GM12878 (cell line): ENCODE measurements at regions not wholly inside any gene's neighbourhood (a gene's known extent, or its start where the extent isn't known, plus 50 kb on each side); places are given as distances from the start of the nearest gene placed in this dataset.

ENCODE experiments used
- ATAC-seq: fragments of 200-7000 bp; cut with Tn5 transposase; 3 replicates; pipeline ENCODE4 v1.9.1; 2020; ENCODE audit warnings: mild to moderate bottlenecking, moderate library complexity
- BruUV-seq: library from RNA; stranded (reverse); fragments of 400-500 nt; replicated peaks from 2 replicates; lab custom pipeline; 2021; lab: Mats Ljungman, UMichigan
- CTCF ChIA-PET: fragments of 300-600 bp; sonication (Branson Sonifier 250); formaldehyde crosslinking; extraction: SDS; loops from one replicate; lab custom pipeline; 2021; ENCODE audit warnings: inconsistent platforms; lab: Yijun Ruan, JAX
- POLR2A ChIA-PET: fragments of 350-600 bp; formaldehyde crosslinking; extraction: SDS; loops from one replicate; lab custom pipeline; 2021; ENCODE audit warnings: inconsistent platforms; lab: Charles Lee
- RAD21 ChIA-PET: fragments of 300-600 bp; sonication (Branson Sonifier 250); formaldehyde crosslinking; loops from one replicate; lab custom pipeline; 2023; ENCODE audit warnings: antibody characterized with exemption; ENCODE audit not compliant: unreplicated experiment; lab: Charles Lee
- SMC1A ChIA-PET: fragments of 300-600 bp; sonication (Branson Sonifier 250); formaldehyde crosslinking; loops from one replicate; lab custom pipeline; 2023; ENCODE audit not compliant: unreplicated experiment, uncharacterized antibody; lab: Charles Lee
- DNase-seq: peaks from one replicate; pipeline ENCODE4 v3.0.0-alpha.2; 2011; ENCODE audit warnings: low read depth, low spot score
- FAIRE-seq: peaks from 3 replicates; lab custom pipeline; 2011; peaks lifted over from hg19 to GRCh38; lab: Jason Lieb, UNC
- H2AFZ ChIP-seq: 2 replicates; pipeline ENCODE4 v1.6.0; 2011; ENCODE audit warnings: low read depth, low read length, control low read depth; ENCODE audit not compliant: control insufficient read depth
- H3K27ac ChIP-seq: 2 replicates; pipeline ENCODE4 v1.5.1; 2011; ENCODE audit warnings: control low read depth; ENCODE audit not compliant: control insufficient read depth, insufficient read depth
- H3K27me3 ChIP-seq, 2 experiments: replicated peaks in 1 of 2; 2 replicates each; pipeline versions ENCODE4 v1.6.0 to v1.6.1; 2011; ENCODE audit warnings: low read length in 1 of 2; ENCODE audit not compliant: control insufficient read depth in 2 of 2, insufficient read depth in 2 of 2
- H3K36me3 ChIP-seq, 2 experiments: 2 replicates each; pipeline ENCODE4 v1.5.1; 2011; ENCODE audit warnings: low read length in 1 of 2; ENCODE audit not compliant: control insufficient read depth in 2 of 2, insufficient read depth in 2 of 2
- H3K4me1 ChIP-seq: 2 replicates; pipeline ENCODE4 v1.6.1; 2011; ENCODE audit warnings: mild to moderate bottlenecking, low read length, moderate library complexity, mixed read lengths; ENCODE audit not compliant: control insufficient read depth, insufficient read depth
- H3K4me2 ChIP-seq: 2 replicates; pipeline ENCODE4 v1.6.0; 2011; ENCODE audit warnings: control low read depth; ENCODE audit not compliant: control insufficient read depth, insufficient read depth
- H3K4me3 ChIP-seq: fragments of 200-600 bp; sonication (generic); 2 replicates; pipeline ENCODE4 v1.5.1; 2016
- H3K79me2 ChIP-seq: 2 replicates; pipeline ENCODE4 v1.6.0; 2011; ENCODE audit warnings: low read length; ENCODE audit not compliant: control insufficient read depth, insufficient read depth
- H3K9ac ChIP-seq: 2 replicates; pipeline ENCODE4 v1.8.0; 2011; ENCODE audit warnings: low read length, control low read depth, mixed read lengths; ENCODE audit not compliant: control insufficient read depth, insufficient read depth
- H3K9me3 ChIP-seq: replicated peaks from 3 replicates; pipeline ENCODE4 v1.5.1; 2011; ENCODE audit warnings: mild to moderate bottlenecking, low read length; ENCODE audit not compliant: control insufficient read depth, insufficient read depth
- H4K20me1 ChIP-seq: 2 replicates; pipeline ENCODE4 v1.6.0; 2011; ENCODE audit not compliant: control insufficient read depth, insufficient read depth
- HCFC1 ChIP-seq: fragments of 150-350 bp; IDR thresholded peaks from 2 replicates; pipeline ENCODE4 v1.6.1; 2014; ENCODE audit warnings: low read length
- NFYA ChIP-seq: IDR thresholded peaks from 2 replicates; pipeline ENCODE4 v1.6.1; 2011; ENCODE audit warnings: low read depth, mild to moderate bottlenecking, low read length, improper control_type of control experiment, borderline replicate concordance
- YBX1 ChIP-seq: fragments of 450-650 bp; IDR thresholded peaks from 2 replicates; pipeline ENCODE4 v1.6.1; 2016; ENCODE audit warnings: antibody characterized with exemption
- WGBS: methylation state at CpG from one replicate; pipeline ENCODE4 v1.1.6; 2016; ENCODE audit warnings: low lambda C conversion rate; ENCODE audit not compliant: insufficient replicate concordance, insufficient coverage; ENCODE audit errors: missing lambda C conversion rate; 5-methylcytosine and 5-hydroxymethylcytosine counted together
- in situ Hi-C: fragments of 300-500 bp; cut with MboI; formaldehyde crosslinking; loops from 9 replicates; pipeline ENCODE4 v1.14.3; 2018; ENCODE audit warnings: mixed read lengths
- intact Hi-C: fragments of 100-400 bp; cut with micrococcal nuclease; formaldehyde crosslinking; loops from one replicate; pipeline ENCODE4 v1.14.2; 2022; ENCODE audit not compliant: unreplicated experiment
- TF ChIP-seq, protein P1 (sequence below), 3 experiments: IDR thresholded peaks in 2 of 3; conservative IDR thresholded peaks in 1 of 3; 2 replicates each; pipeline ENCODE4 v1.5.1; 2011; ENCODE audit warnings: low read depth in 3 of 3, low read length in 3 of 3, mild to moderate bottlenecking in 3 of 3, control low read depth in 2 of 3, moderate library complexity in 2 of 3, inconsistent platforms in 1 of 3, mixed read lengths in 1 of 3; ENCODE audit not compliant: control insufficient read depth in 2 of 3, insufficient read depth in 1 of 3; ENCODE audit errors: extremely low read depth in 1 of 3
- TF ChIP-seq, protein P2 (sequence below): IDR thresholded peaks from 2 replicates; pipeline ENCODE4 v1.6.1; 2012; ENCODE audit warnings: low read depth, low read length, improper control_type of control experiment
- TF ChIP-seq, protein P3 (sequence below): fragments of 150-350 bp; IDR thresholded peaks from 2 replicates; pipeline ENCODE4 v1.6.1; 2016; ENCODE audit warnings: low read depth, low read length
- TF ChIP-seq, protein P4 (sequence below): fragments of 450-650 bp; IDR thresholded peaks from 2 replicates; pipeline ENCODE4 v1.6.1; 2017; ENCODE audit warnings: mild to moderate bottlenecking, moderate library complexity
- TF ChIP-seq, protein P5 (sequence below): IDR thresholded peaks from 2 replicates; pipeline ENCODE4 v1.6.1; 2011; ENCODE audit warnings: mild to moderate bottlenecking, low read depth, low read length, moderate library complexity; ENCODE audit not compliant: insufficient replicate concordance

DNA sequence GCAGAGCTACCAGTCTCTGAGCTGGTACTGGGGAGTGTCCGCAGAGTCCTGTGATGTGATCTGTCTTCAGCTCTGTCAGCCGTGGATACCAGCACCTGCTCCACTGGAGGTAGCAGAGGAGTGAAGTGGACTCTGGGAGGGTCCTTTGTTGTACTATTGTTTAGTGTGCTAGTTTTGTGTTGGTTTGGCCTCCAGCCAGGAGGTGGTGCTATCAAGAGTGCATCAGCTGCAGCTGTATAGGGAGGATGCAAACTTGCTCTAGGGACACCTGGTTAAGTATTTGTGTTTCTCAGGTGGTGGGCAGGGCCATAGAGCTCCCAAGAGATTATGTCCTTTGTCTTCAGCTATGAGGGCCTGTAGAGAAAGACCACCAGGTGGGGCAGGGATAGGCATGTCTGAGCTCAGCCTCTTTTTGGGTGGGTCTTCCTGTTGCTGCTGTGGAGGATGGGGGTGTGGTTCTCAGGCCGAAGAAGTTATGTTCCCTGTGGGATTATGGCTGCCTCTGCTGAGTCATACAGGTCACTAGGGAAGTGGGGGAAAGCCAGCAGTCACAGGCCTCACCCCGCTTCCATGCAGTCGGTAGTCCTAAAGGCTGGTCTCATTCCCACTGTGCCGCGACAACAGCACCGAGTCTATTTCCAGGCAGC is 443.2 kb upstream of the TBL1XR1 start:
- Histone ChIP-seq H3K9ac (no peak overlapping the region), H4K20me1 (no peaks in the 10 kb centered on the region), H3K4me3 (no peak overlapping the region), H3K27ac (no peak overlapping the region), H3K4me1 (no peaks in the 10 kb centered on the region), H3K27me3 (no peaks in the 10 kb centered on the region), H3K36me3 (no peaks in the 10 kb centered on the region), H3K9me3 (no peaks in the 10 kb centered on the region), H3K79me2 (no peaks in the 10 kb centered on the region), H3K4me2 (no peak overlapping the region), H2AFZ (no peak overlapping the region)
- WGBS: 51% methylated on average over 8 of the region's 8 CpGs
- ChIA-PET SMC1A (no interaction called here), POLR2A (no interaction called here), CTCF (interaction anchor here (0.6 kb wide), 1 partner anchor 1136 kb away, joined by 3 read pairs; no protein-coding TSS in a partner anchor), RAD21 (no interaction called here)
- in situ Hi-C loops: no loop called here
- ATAC-seq: no peak
- intact Hi-C loops: no loop called here
- no peak for FAIRE-seq
- no TSS peak for BruUV-seq
- DNase-seq: no peak
- TF ChIP-seq NFYA (no peak), HCFC1 (no peak), YBX1 (no peak)
- TF ChIP-seq, protein P1, sequence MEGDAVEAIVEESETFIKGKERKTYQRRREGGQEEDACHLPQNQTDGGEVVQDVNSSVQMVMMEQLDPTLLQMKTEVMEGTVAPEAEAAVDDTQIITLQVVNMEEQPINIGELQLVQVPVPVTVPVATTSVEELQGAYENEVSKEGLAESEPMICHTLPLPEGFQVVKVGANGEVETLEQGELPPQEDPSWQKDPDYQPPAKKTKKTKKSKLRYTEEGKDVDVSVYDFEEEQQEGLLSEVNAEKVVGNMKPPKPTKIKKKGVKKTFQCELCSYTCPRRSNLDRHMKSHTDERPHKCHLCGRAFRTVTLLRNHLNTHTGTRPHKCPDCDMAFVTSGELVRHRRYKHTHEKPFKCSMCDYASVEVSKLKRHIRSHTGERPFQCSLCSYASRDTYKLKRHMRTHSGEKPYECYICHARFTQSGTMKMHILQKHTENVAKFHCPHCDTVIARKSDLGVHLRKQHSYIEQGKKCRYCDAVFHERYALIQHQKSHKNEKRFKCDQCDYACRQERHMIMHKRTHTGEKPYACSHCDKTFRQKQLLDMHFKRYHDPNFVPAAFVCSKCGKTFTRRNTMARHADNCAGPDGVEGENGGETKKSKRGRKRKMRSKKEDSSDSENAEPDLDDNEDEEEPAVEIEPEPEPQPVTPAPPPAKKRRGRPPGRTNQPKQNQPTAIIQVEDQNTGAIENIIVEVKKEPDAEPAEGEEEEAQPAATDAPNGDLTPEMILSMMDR (IDR thresholded peaks at IDR 0.05 in 2 of 3, conservative IDR thresholded peaks at IDR 0.05 in 1 of 3; ENCODE audit: control insufficient read depth in 2 of 3, extremely low read depth in 1 of 3, insufficient read depth in 1 of 3, low read depth in 3 of 3, low read length in 3 of 3): no peak
- TF ChIP-seq, protein P2, sequence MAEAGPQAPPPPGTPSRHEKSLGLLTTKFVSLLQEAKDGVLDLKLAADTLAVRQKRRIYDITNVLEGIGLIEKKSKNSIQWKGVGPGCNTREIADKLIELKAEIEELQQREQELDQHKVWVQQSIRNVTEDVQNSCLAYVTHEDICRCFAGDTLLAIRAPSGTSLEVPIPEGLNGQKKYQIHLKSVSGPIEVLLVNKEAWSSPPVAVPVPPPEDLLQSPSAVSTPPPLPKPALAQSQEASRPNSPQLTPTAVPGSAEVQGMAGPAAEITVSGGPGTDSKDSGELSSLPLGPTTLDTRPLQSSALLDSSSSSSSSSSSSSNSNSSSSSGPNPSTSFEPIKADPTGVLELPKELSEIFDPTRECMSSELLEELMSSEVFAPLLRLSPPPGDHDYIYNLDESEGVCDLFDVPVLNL: no peak
- TF ChIP-seq, protein P3, sequence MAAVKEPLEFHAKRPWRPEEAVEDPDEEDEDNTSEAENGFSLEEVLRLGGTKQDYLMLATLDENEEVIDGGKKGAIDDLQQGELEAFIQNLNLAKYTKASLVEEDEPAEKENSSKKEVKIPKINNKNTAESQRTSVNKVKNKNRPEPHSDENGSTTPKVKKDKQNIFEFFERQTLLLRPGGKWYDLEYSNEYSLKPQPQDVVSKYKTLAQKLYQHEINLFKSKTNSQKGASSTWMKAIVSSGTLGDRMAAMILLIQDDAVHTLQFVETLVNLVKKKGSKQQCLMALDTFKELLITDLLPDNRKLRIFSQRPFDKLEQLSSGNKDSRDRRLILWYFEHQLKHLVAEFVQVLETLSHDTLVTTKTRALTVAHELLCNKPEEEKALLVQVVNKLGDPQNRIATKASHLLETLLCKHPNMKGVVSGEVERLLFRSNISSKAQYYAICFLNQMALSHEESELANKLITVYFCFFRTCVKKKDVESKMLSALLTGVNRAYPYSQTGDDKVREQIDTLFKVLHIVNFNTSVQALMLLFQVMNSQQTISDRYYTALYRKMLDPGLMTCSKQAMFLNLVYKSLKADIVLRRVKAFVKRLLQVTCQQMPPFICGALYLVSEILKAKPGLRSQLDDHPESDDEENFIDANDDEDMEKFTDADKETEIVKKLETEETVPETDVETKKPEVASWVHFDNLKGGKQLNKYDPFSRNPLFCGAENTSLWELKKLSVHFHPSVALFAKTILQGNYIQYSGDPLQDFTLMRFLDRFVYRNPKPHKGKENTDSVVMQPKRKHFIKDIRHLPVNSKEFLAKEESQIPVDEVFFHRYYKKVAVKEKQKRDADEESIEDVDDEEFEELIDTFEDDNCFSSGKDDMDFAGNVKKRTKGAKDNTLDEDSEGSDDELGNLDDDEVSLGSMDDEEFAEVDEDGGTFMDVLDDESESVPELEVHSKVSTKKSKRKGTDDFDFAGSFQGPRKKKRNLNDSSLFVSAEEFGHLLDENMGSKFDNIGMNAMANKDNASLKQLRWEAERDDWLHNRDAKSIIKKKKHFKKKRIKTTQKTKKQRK: no peak
- TF ChIP-seq, protein P4, sequence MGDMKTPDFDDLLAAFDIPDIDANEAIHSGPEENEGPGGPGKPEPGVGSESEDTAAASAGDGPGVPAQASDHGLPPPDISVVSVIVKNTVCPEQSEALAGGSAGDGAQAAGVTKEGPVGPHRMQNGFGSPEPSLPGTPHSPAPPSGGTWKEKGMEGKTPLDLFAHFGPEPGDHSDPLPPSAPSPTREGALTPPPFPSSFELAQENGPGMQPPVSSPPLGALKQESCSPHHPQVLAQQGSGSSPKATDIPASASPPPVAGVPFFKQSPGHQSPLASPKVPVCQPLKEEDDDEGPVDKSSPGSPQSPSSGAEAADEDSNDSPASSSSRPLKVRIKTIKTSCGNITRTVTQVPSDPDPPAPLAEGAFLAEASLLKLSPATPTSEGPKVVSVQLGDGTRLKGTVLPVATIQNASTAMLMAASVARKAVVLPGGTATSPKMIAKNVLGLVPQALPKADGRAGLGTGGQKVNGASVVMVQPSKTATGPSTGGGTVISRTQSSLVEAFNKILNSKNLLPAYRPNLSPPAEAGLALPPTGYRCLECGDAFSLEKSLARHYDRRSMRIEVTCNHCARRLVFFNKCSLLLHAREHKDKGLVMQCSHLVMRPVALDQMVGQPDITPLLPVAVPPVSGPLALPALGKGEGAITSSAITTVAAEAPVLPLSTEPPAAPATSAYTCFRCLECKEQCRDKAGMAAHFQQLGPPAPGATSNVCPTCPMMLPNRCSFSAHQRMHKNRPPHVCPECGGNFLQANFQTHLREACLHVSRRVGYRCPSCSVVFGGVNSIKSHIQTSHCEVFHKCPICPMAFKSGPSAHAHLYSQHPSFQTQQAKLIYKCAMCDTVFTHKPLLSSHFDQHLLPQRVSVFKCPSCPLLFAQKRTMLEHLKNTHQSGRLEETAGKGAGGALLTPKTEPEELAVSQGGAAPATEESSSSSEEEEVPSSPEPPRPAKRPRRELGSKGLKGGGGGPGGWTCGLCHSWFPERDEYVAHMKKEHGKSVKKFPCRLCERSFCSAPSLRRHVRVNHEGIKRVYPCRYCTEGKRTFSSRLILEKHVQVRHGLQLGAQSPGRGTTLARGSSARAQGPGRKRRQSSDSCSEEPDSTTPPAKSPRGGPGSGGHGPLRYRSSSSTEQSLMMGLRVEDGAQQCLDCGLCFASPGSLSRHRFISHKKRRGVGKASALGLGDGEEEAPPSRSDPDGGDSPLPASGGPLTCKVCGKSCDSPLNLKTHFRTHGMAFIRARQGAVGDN: no peak
- TF ChIP-seq, protein P5, sequence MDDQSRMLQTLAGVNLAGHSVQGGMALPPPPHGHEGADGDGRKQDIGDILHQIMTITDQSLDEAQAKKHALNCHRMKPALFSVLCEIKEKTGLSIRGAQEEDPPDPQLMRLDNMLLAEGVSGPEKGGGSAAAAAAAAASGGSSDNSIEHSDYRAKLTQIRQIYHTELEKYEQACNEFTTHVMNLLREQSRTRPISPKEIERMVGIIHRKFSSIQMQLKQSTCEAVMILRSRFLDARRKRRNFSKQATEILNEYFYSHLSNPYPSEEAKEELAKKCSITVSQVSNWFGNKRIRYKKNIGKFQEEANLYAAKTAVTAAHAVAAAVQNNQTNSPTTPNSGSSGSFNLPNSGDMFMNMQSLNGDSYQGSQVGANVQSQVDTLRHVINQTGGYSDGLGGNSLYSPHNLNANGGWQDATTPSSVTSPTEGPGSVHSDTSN: no peak
